Suprapubic skin (tissue), 4 donors: ENCODE measurements at regions not wholly inside any gene's neighbourhood (a gene's known extent, or its start where the extent isn't known, plus 50 kb on each side); places are given as distances from the start of the nearest gene placed in this dataset.

Experiments
- DNase-seq, 2 donors: peaks; one replicate each; pipeline ENCODE4 v3.0.0-alpha.2; 2019; ENCODE audit warnings: low spot score in 2 of 2
- H3K27ac ChIP-seq: fragments of 200-600 bp; sonication (generic); one replicate; pipeline ENCODE4 v1.5.1; 2019
- H3K27me3 ChIP-seq: fragments of 200-600 bp; sonication (generic); one replicate; pipeline ENCODE4 v1.5.1; 2019
- H3K36me3 ChIP-seq: fragments of 200-600 bp; sonication (generic); one replicate; pipeline ENCODE4 v1.5.1; 2019
- H3K4me1 ChIP-seq: fragments of 200-600 bp; sonication (generic); one replicate; pipeline ENCODE4 v1.5.1; 2019
- H3K4me3 ChIP-seq: fragments of 200-600 bp; sonication (generic); one replicate; pipeline ENCODE4 v1.5.1; 2019; ENCODE audit warnings: mild to moderate bottlenecking
- H3K9me3 ChIP-seq: fragments of 200-600 bp; sonication (generic); one replicate; pipeline ENCODE4 v1.5.1; 2019
- EP300 ChIP-seq: sonication (generic); formaldehyde crosslinking; IDR thresholded peaks from one replicate; pipeline ENCODE4 v1.6.1; 2017; ENCODE audit warnings: antibody characterized with exemption
- POLR2A ChIP-seq, 2 donors: fragments of 450-650 bp; IDR thresholded peaks; one replicate each; pipeline ENCODE4 v1.6.1; 2017; ENCODE audit warnings: antibody characterized with exemption in 2 of 2, mild to moderate bottlenecking in 2 of 2, moderate library complexity in 2 of 2
- POLR2AphosphoS5 ChIP-seq, 3 donors: sonication (generic); formaldehyde crosslinking; IDR thresholded peaks; one replicate each; pipeline ENCODE4 v1.6.1; 2017; ENCODE audit warnings: antibody characterized with exemption in 3 of 3
- WGBS: methylation state at CpG from one replicate; pipeline ENCODE4 v1.1.5; 2018; 5-methylcytosine and 5-hydroxymethylcytosine counted together
- TF ChIP-seq, protein P1 (sequence below), 2 donors: fragments of 200-600 bp in 1 of 2; fragments of 450-650 bp in 1 of 2; sonication (generic) in 1 of 2; IDR thresholded peaks; one replicate each; pipeline ENCODE4 v1.5.1; 2016 to 2019; ENCODE audit warnings: antibody characterized with exemption in 2 of 2, mild to moderate bottlenecking in 1 of 2, moderate library complexity in 1 of 2

DNA sequence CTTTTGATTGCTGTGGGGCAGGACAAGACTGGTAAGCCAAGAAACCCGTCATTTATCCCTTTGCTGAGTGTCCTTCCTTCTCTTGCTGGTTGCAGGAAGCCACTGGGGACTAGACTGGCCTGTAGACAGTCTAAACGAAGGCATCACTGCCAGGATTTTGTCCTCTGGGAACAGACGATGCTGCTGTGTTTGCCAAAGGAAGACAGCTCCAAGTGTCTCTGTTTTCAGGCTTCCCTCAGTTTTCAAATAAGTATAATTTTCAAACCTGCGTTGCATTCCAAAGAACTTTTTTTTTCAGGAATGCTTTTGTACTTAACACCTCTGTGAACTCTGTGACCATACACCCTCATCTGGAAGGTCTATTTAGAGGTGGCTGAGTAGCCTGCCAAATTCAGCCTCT lies 269.4 kb downstream of the HLX start:
- no peak overlapping the region for H3K27ac ChIP-seq
- DNase-seq = no peak
- no peaks in the 10 kb centered on the region for H3K9me3 ChIP-seq
- no peaks in the 10 kb centered on the region for H3K36me3 ChIP-seq
- TF ChIP-seq POLR2A (IDR thresholded peaks at IDR 0.05) = no peak
- TF ChIP-seq POLR2AphosphoS5 (IDR thresholded peaks at IDR 0.05) = no peak
- TF ChIP-seq EP300 = no peak
- TF ChIP-seq, protein P1, sequence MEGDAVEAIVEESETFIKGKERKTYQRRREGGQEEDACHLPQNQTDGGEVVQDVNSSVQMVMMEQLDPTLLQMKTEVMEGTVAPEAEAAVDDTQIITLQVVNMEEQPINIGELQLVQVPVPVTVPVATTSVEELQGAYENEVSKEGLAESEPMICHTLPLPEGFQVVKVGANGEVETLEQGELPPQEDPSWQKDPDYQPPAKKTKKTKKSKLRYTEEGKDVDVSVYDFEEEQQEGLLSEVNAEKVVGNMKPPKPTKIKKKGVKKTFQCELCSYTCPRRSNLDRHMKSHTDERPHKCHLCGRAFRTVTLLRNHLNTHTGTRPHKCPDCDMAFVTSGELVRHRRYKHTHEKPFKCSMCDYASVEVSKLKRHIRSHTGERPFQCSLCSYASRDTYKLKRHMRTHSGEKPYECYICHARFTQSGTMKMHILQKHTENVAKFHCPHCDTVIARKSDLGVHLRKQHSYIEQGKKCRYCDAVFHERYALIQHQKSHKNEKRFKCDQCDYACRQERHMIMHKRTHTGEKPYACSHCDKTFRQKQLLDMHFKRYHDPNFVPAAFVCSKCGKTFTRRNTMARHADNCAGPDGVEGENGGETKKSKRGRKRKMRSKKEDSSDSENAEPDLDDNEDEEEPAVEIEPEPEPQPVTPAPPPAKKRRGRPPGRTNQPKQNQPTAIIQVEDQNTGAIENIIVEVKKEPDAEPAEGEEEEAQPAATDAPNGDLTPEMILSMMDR (IDR thresholded peaks at IDR 0.05) = no peak
- no peaks in the 10 kb centered on the region for H3K4me1 ChIP-seq
- WGBS = 54% methylated on average over 4 of the region's 4 CpGs
- no peak overlapping the region for H3K4me3 ChIP-seq
- H3K27me3 ChIP-seq = no peaks in the 10 kb centered on the region

DNA sequence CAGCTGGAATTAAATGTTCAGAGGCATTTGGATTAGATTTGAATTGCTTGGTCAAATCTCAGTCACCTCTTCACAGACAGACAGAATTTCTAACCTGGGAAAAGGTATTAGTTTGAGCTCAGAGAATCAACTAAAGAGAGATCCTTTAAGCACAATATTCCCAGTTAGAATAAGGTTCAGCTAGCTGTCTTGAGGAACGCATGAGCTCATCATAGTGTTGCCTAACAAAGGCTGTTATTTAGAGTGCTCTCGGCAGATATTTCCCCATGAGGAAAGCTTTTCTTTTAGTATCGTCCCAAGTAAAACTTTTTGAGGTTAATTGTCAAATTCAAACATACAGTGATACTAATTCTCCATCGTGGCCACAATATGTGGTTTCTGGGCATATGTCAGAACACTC lies 269.9 kb downstream of the HLX start:
- Histone ChIP-seq H3K4me1 (no peaks in the 10 kb centered on the region), H3K9me3 (no peaks in the 10 kb centered on the region), H3K36me3 (no peaks in the 10 kb centered on the region), H3K27me3 (no peaks in the 10 kb centered on the region), H3K4me3 (no peak overlapping the region), H3K27ac (no peak overlapping the region)
- DNase-seq = no peak
- TF ChIP-seq POLR2A (IDR thresholded peaks at IDR 0.05) (no peak), EP300 (no peak)
- WGBS = 44% methylated on average over 4 of the region's 4 CpGs

DNA sequence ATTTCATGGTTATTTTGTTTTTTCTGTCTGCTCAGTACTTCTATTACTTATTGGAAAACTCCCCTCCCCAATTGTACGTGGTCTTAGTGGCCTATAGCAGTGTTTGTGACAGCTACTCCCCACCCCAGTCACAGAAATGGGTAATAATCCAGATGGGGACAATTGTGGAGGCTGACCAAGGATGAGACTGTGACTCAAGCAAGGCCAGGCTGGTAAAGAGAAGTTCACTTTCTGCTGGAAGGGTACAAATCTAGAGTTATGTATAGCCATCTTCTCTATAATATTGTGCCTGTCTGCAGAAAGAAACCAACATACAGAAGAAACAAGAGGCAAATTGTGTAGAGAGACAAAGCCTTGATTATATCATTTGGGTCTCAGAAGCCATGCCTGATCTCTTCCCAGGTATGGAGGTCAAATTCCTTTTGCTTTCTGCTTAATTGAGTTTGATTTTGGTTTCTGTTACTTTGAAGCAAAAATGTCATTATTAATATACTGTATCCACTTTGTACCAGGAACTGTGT lies 270.4 kb downstream of the HLX start:
- H3K27me3 ChIP-seq = no peaks in the 10 kb centered on the region
- H3K9me3 ChIP-seq = no peaks in the 10 kb centered on the region
- WGBS = 66% methylated on average over 1 of the region's 1 CpG
- TF ChIP-seq POLR2A (IDR thresholded peaks at IDR 0.05) (no peak), POLR2AphosphoS5 (IDR thresholded peaks at IDR 0.05) (no peak), EP300 (no peak)
- TF ChIP-seq, protein P1 (IDR thresholded peaks at IDR 0.05) = no peak
- no peak for DNase-seq
- H3K36me3 ChIP-seq = no peaks in the 10 kb centered on the region
- no peaks in the 10 kb centered on the region for H3K4me1 ChIP-seq
- H3K27ac ChIP-seq = no peak overlapping the region
- H3K4me3 ChIP-seq = no peak overlapping the region

DNA sequence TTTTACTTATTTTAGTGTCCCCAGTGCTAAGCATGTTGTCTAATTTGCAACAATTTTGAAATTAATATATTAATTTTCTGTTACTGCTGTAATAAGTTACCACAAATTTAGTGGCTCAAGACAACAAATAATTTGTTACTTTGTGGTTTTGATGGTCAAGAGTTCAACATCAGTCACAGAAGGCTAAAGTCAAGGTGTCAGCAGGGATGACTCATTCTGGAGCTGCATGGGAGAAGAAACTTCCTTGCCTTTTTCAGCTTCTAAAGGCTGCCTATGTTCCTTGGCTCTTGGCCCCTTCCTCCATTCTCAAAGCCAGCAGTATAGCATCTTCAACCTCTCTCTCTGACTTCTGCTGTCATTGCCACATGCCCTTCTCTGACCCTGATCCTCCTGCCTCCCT lies 271.8 kb downstream of the HLX start:
- no peaks in the 10 kb centered on the region for H3K9me3 ChIP-seq
- no peaks in the 10 kb centered on the region for H3K4me1 ChIP-seq
- H3K27me3 ChIP-seq = no peaks in the 10 kb centered on the region
- TF ChIP-seq POLR2A (IDR thresholded peaks at IDR 0.05) (no peak), EP300 (no peak), POLR2AphosphoS5 (IDR thresholded peaks at IDR 0.05) (no peak)
- TF ChIP-seq, protein P1 (IDR thresholded peaks at IDR 0.05) = no peak
- H3K27ac ChIP-seq = no peak overlapping the region
- no peak overlapping the region for H3K4me3 ChIP-seq
- DNase-seq = no peak
- no peaks in the 10 kb centered on the region for H3K36me3 ChIP-seq

DNA sequence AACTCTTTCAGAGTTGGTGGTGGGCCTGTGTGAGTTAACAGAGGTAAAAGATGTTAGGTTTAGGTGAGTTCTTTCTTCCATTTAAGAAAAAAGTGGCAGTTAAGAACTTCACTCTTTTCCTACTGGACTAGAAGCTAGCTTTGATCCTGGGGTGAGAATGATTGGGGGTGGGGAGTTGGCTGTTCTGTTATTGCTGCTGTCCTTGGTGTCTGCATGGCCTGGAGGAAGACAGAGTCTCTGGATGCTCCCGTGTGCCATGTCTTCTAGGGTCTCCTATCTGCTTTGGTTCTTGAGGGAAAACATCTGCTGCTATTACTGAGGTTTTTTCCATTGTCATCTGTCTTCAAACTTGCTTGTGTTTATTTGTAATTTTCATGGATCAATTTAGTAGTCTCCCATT lies 275.7 kb downstream of the HLX start:
- Histone ChIP-seq H3K36me3 (no peaks in the 10 kb centered on the region), H3K27ac (no peak overlapping the region), H3K27me3 (no peaks in the 10 kb centered on the region), H3K4me1 (no peaks in the 10 kb centered on the region), H3K4me3 (no peak overlapping the region), H3K9me3 (no peaks in the 10 kb centered on the region)
- no peak for DNase-seq
- TF ChIP-seq, protein P1 (IDR thresholded peaks at IDR 0.05) = no peak
- TF ChIP-seq POLR2A (IDR thresholded peaks at IDR 0.05) = no peak
- no peak for TF ChIP-seq EP300
- no peak for TF ChIP-seq POLR2AphosphoS5 (IDR thresholded peaks at IDR 0.05)
- WGBS = 46% methylated on average over 1 of the region's 1 CpG
